HCT116 (cell line): ENCODE measurements at regions not wholly inside any gene's neighbourhood (a gene's known extent, or its start where the extent isn't known, plus 50 kb on each side); places are given as distances from the start of the nearest gene placed in this dataset.

Source experiments
- ATAC-seq: fragments of 200-7000 bp; cut with Tn5 transposase; 2 replicates; pipeline ENCODE4 v1.9.1; 2020; ENCODE audit warnings: mild to moderate bottlenecking, moderate library complexity
- BruUV-seq: library from RNA; stranded (reverse); fragments of 400-500 nt; replicated peaks from 2 replicates; lab custom pipeline; 2021; lab: Mats Ljungman, UMichigan
- CTCF ChIA-PET: fragments of 300-600 bp; sonication (Branson Sonifier 250); formaldehyde crosslinking; loops from one replicate; lab custom pipeline; 2021; ENCODE audit warnings: antibody characterized with exemption; lab: Charles Lee
- POLR2A ChIA-PET: fragments of 300-600, 350-600 bp; sonication (Branson Sonifier 250); formaldehyde crosslinking; loops from one replicate; lab custom pipeline; 2021; ENCODE audit warnings: antibody characterized with exemption; lab: Charles Lee
- RAD21 ChIA-PET, 2 experiments: fragments of 300-600 bp; sonication (Branson Sonifier 250); formaldehyde crosslinking; loops; one replicate each; lab custom pipeline; 2023; ENCODE audit warnings: low total read pairs in 2 of 2; ENCODE audit not compliant: uncharacterized antibody in 2 of 2, unreplicated experiment in 2 of 2, low non-redundant PET in 1 of 2; lab: Charles Lee
- DNase-seq: peaks from one replicate; pipeline ENCODE4 v3.0.0-alpha.2; 2010; ENCODE audit warnings: low read depth, low spot score
- H2AFZ ChIP-seq: fragments of 200-600 bp; shearing (Covaris generic), sonication (generic); 2 replicates; pipeline ENCODE4 v1.6.1; 2017; ENCODE audit warnings: low read depth, mixed run types, mixed read lengths, antibody characterized with exemption, low read length; ENCODE audit not compliant: poor library complexity, severe bottlenecking
- H3K27ac ChIP-seq: 2 replicates; pipeline ENCODE4 v1.5.1; 2012; ENCODE audit warnings: low read depth, low read length
- H3K27me3 ChIP-seq: fragments of 200-600 bp; sonication (generic); 2 replicates; pipeline ENCODE4 v1.6.1; 2016; ENCODE audit warnings: mixed run types, low read length, mixed read lengths; ENCODE audit not compliant: insufficient read depth
- H3K36me3 ChIP-seq, 2 experiments: fragments of 200-500 bp in 1 of 2; fragments of 200-600 bp in 1 of 2; sonication (Bioruptor generic) in 1 of 2; sonication (generic) in 1 of 2; 2 replicates each; pipeline versions ENCODE4 v1.5.1 to v1.6.1; 2014 to 2016; ENCODE audit warnings: low read length in 2 of 2, inconsistent platforms in 1 of 2, mixed read lengths in 1 of 2, mixed run types in 1 of 2; ENCODE audit not compliant: insufficient read depth in 2 of 2, control insufficient read depth in 1 of 2
- H3K4me1 ChIP-seq, 2 experiments: fragments of 200-600 bp in 1 of 2; sonication (generic) in 1 of 2; 2 replicates each; pipeline versions ENCODE4 v1.5.1 to v1.6.1; 2012 to 2017; ENCODE audit warnings: low read length in 2 of 2, inconsistent platforms in 1 of 2, mild to moderate bottlenecking in 1 of 2, mixed read lengths in 1 of 2, mixed run types in 1 of 2, moderate library complexity in 1 of 2; ENCODE audit not compliant: insufficient read depth in 2 of 2, control insufficient read depth in 1 of 2
- H3K4me2 ChIP-seq: fragments of 200-600 bp; sonication (generic); 2 replicates; pipeline ENCODE4 v1.6.1; 2017; ENCODE audit warnings: mixed run types, low read length, mixed read lengths
- H3K4me3 ChIP-seq, 2 experiments: fragments of 200-600 bp in 1 of 2; sonication (generic) in 1 of 2; replicated peaks in 1 of 2; 2 replicates each; pipeline ENCODE4 v1.5.1; 2011 to 2016; ENCODE audit warnings: low read length in 2 of 2, control low read depth in 1 of 2, low read depth in 1 of 2, mild to moderate bottlenecking in 1 of 2, mixed read lengths in 1 of 2, mixed run types in 1 of 2
- H3K79me2 ChIP-seq: fragments of 200-600 bp; sonication (generic); 2 replicates; pipeline ENCODE4 v1.6.1; 2017; ENCODE audit warnings: mild to moderate bottlenecking, mixed run types, low read length, moderate library complexity, mixed read lengths; ENCODE audit not compliant: insufficient read depth
- H3K9ac ChIP-seq: fragments of 200-600 bp; sonication (generic); 2 replicates; pipeline ENCODE4 v1.6.1; 2016; ENCODE audit warnings: low read length, mixed read lengths
- H3K9me2 ChIP-seq: fragments of 200-600 bp; sonication (generic), shearing (Covaris generic); 2 replicates; pipeline ENCODE4 v1.6.1; 2017; ENCODE audit warnings: mixed run types, mild to moderate bottlenecking, moderate library complexity; ENCODE audit not compliant: insufficient read depth
- H3K9me3 ChIP-seq, 2 experiments: fragments of 200-500 bp in 1 of 2; fragments of 200-600 bp in 1 of 2; sonication (Bioruptor generic) in 1 of 2; sonication (generic) in 1 of 2; 2 replicates each; pipeline ENCODE4 v1.6.1; 2014 to 2017; ENCODE audit warnings: low read length in 2 of 2, mixed read lengths in 2 of 2, inconsistent platforms in 1 of 2, low read depth in 1 of 2, mild to moderate bottlenecking in 1 of 2, mixed run types in 1 of 2, moderate library complexity in 1 of 2; ENCODE audit not compliant: control insufficient read depth in 1 of 2, insufficient read depth in 1 of 2
- H4K20me1 ChIP-seq: fragments of 200-600 bp; sonication (generic), shearing (Covaris generic); 2 replicates; pipeline ENCODE4 v1.6.1; 2017; ENCODE audit warnings: mixed run types, mild to moderate bottlenecking, moderate library complexity; ENCODE audit not compliant: insufficient read depth
- CBX3 ChIP-seq: IDR thresholded peaks from 2 replicates; pipeline ENCODE4 v1.6.1; 2012; ENCODE audit warnings: low read depth
- CEBPB ChIP-seq: IDR thresholded peaks from 2 replicates; pipeline ENCODE4 v1.6.1; 2012; ENCODE audit warnings: low read depth
- EGR1 ChIP-seq: IDR thresholded peaks from 2 replicates; pipeline ENCODE4 v1.6.1; 2012; ENCODE audit warnings: low read depth
- ELF1 ChIP-seq: IDR thresholded peaks from 2 replicates; pipeline ENCODE4 v1.6.1; 2012; ENCODE audit warnings: low read depth, borderline replicate concordance
- EZH2 ChIP-seq: fragments of 200-600 bp; sonication (generic); IDR thresholded peaks from 2 replicates; pipeline ENCODE4 v1.6.1; 2017; ENCODE audit warnings: antibody characterized with exemption, mixed run types
- RAD21 ChIP-seq: IDR thresholded peaks from 2 replicates; pipeline ENCODE4 v1.6.1; 2012; ENCODE audit warnings: low read depth, mild to moderate bottlenecking
- SIN3A ChIP-seq: IDR thresholded peaks from 2 replicates; pipeline ENCODE4 v1.6.1; 2012; ENCODE audit warnings: low read depth
- SRF ChIP-seq: IDR thresholded peaks from 2 replicates; pipeline ENCODE4 v1.6.1; 2012; ENCODE audit warnings: low read depth
- TCF7L2 ChIP-seq: IDR thresholded peaks from 2 replicates; pipeline ENCODE4 v1.7.0; 2011; ENCODE audit warnings: borderline replicate concordance, inconsistent platforms; ENCODE audit not compliant: insufficient read depth, insufficient read length; ENCODE audit errors: extremely low read depth
- YY1 ChIP-seq: IDR thresholded peaks from 2 replicates; pipeline ENCODE4 v1.6.1; 2011; ENCODE audit warnings: low read length, low read depth, moderate library complexity, mild to moderate bottlenecking; ENCODE audit not compliant: insufficient replicate concordance; ENCODE audit errors: extremely low read depth
- ZFX ChIP-seq: fragments of 450-650 bp; IDR thresholded peaks from 2 replicates; pipeline ENCODE4 v1.6.1; 2017
- ZNF274 ChIP-seq: fragments of 200-500 bp; sonication (Bioruptor generic); IDR thresholded peaks from 2 replicates; pipeline ENCODE4 v1.6.1; 2014; ENCODE audit warnings: mild to moderate bottlenecking, low read depth, low read length, inconsistent platforms
- intact Hi-C: fragments of 100-400 bp; cut with micrococcal nuclease; formaldehyde crosslinking; loops from 2 replicates; pipeline ENCODE4 v1.10.0; 2022
- TF ChIP-seq, protein P1 (sequence below): IDR thresholded peaks from 2 replicates; pipeline ENCODE4 v1.6.1; 2012

- Histone ChIP-seq H3K27ac (no peak overlapping the region), H3K27me3 (no peaks in the 10 kb centered on the region), H4K20me1 (no peaks in the 10 kb centered on the region), H3K9ac (no peak overlapping the region), H3K79me2 (no peaks in the 10 kb centered on the region), H2AFZ (no peak overlapping the region), H3K4me3 (no peak overlapping the region), H3K36me3 (no peaks in the 10 kb centered on the region), H3K4me2 (no peak overlapping the region), H3K4me1 (no peaks in the 10 kb centered on the region), H3K9me2 (no peaks in the 10 kb centered on the region), H3K9me3 (peaks cover 19 to 27% of the 10 kb centered on the region in 2 experiments; a peak in 2 of 4 replicates)
- CTCF ChIA-PET = no interaction called here
- TF ChIP-seq EGR1 = no peak
- intact Hi-C loops = no loop called here
- DNase-seq (no peak), ATAC-seq (no peak)
- no TSS peak for BruUV-seq
- RAD21 ChIA-PET = no interaction called here
- POLR2A ChIA-PET = no interaction called here
Measured at GRCh38 chr18:64513401-64513800, 364.5 kb upstream of the LINC00305 start.

GRCh38 chr18:64490207-64490606, 341.3 kb upstream of the LINC00305 start:
- no peak for ATAC-seq
- DNase-seq = no peak
- POLR2A ChIA-PET = no interaction called here
- Histone ChIP-seq H3K36me3 (no peaks in the 10 kb centered on the region), H4K20me1 (no peaks in the 10 kb centered on the region), H3K9me3 (peaks cover 3 to 20% of the 10 kb centered on the region in 2 experiments; a peak in 2 of 4 replicates), H3K79me2 (no peaks in the 10 kb centered on the region), H3K27ac (no peak overlapping the region), H3K27me3 (no peaks in the 10 kb centered on the region), H3K4me2 (no peak overlapping the region), H3K9ac (no peak overlapping the region), H2AFZ (no peak overlapping the region), H3K9me2 (no peaks in the 10 kb centered on the region)
- CTCF ChIA-PET = no interaction called here
- intact Hi-C loops = no loop called here
- no TSS peak for BruUV-seq
- no peak for TF ChIP-seq RAD21
- TF ChIP-seq ZFX = no peak
- no peak for TF ChIP-seq SRF
- TF ChIP-seq CBX3 = no peak
- TF ChIP-seq EGR1 = no peak
- no peak for TF ChIP-seq CEBPB
- no peak for TF ChIP-seq ZNF274
- no peak for TF ChIP-seq TCF7L2
- TF ChIP-seq YY1 = no peak
- TF ChIP-seq EZH2 = no peak
- TF ChIP-seq ELF1 = no peak
- no peak for TF ChIP-seq SIN3A
- TF ChIP-seq, protein P1, sequence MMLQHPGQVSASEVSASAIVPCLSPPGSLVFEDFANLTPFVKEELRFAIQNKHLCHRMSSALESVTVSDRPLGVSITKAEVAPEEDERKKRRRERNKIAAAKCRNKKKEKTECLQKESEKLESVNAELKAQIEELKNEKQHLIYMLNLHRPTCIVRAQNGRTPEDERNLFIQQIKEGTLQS = no peak
- TF ChIP-seq, all 23 proteins: peak for 0
- H3K4me3 ChIP-seq = no peak overlapping the region
- H3K4me1 ChIP-seq = no peaks in the 10 kb centered on the region
- RAD21 ChIA-PET = no interaction called here
